Right lobe of liver (tissue), 6 donors: ENCODE measurements at regions not wholly inside any gene's neighbourhood (a gene's known extent, or its start where the extent isn't known, plus 50 kb on each side); places are given as distances from the start of the nearest gene placed in this dataset.
A peak's percentile ranks its signal among the peaks of the same experiment; 100 is the strongest.

ENCODE experiments used
- ATAC-seq, 4 donors: fragments of 200-7000 bp; cut with Tn5 transposase; one replicate each; pipeline ENCODE4 v1.9.1; 2020; ENCODE audit warnings: mild to moderate bottlenecking in 4 of 4, moderate library complexity in 4 of 4
- DNase-seq, 3 donors: peaks; one replicate each; pipeline ENCODE4 v3.0.0-alpha.2; 2020
- H3K27ac ChIP-seq, 3 donors: fragments of 200-600 bp; one replicate each; pipeline ENCODE4 v1.8.0; 2022
- H3K27me3 ChIP-seq, 2 donors: fragments of 200-600 bp; one replicate each; pipeline ENCODE4 v1.8.0; 2022
- H3K36me3 ChIP-seq, 4 donors: fragments of 200-600 bp; sonication (generic) in 1 of 4; one replicate each; pipeline versions ENCODE4 v1.5.1 to v1.8.0; 2017 to 2022; ENCODE audit warnings: control low read depth in 1 of 4
- H3K4me1 ChIP-seq, 4 donors: fragments of 200-600 bp; sonication (generic) in 1 of 4; one replicate each; pipeline versions ENCODE4 v1.5.1 to v1.8.0; 2017 to 2022; ENCODE audit warnings: control low read depth in 1 of 4
- H3K4me3 ChIP-seq, 3 donors: fragments of 200-600 bp; one replicate each; pipeline ENCODE4 v1.8.0; 2022
- H3K9me3 ChIP-seq, 4 donors: fragments of 200-600 bp; sonication (generic) in 1 of 4; one replicate each; pipeline versions ENCODE4 v1.5.1 to v1.8.0; 2017 to 2022; ENCODE audit warnings: control low read depth in 1 of 4
- CTCF ChIP-seq, 4 donors: fragments of 200-600 bp in 3 of 4; fragments of 450-650 bp in 1 of 4; IDR thresholded peaks; one replicate each; pipeline versions ENCODE4 v1.5.1 to v1.8.0; 2016 to 2022; ENCODE audit warnings: antibody characterized with exemption in 4 of 4, mild to moderate bottlenecking in 2 of 4
- POLR2A ChIP-seq: fragments of 450-650 bp; IDR thresholded peaks from one replicate; pipeline ENCODE4 v1.6.1; 2017; ENCODE audit warnings: antibody characterized with exemption, mild to moderate bottlenecking
- WGBS: methylation state at CpG from one replicate; pipeline ENCODE4 v1.1.6; 2018; ENCODE audit warnings: low coverage, low lambda C conversion rate; ENCODE audit not compliant: insufficient coverage; ENCODE audit errors: missing lambda C conversion rate; 5-methylcytosine and 5-hydroxymethylcytosine counted together
- intact Hi-C, 2 donors: fragments of 100-400 bp; cut with DNase I; formaldehyde crosslinking; loops; one replicate each; pipeline versions ENCODE4 v1.11.2 to v1.14.1; 2022
- donor health status: DM: no; HTN: yes; CAD: no.
- donor health status: DM: no; HTN: no; CAD: no.
- donor health status: DM: no; HTN: no; CAD: no.
- donor health status: DM: no; HTN: yes; CAD: no.
- donor health status: DM: no; HTN: yes; CAD: no.

DNA sequence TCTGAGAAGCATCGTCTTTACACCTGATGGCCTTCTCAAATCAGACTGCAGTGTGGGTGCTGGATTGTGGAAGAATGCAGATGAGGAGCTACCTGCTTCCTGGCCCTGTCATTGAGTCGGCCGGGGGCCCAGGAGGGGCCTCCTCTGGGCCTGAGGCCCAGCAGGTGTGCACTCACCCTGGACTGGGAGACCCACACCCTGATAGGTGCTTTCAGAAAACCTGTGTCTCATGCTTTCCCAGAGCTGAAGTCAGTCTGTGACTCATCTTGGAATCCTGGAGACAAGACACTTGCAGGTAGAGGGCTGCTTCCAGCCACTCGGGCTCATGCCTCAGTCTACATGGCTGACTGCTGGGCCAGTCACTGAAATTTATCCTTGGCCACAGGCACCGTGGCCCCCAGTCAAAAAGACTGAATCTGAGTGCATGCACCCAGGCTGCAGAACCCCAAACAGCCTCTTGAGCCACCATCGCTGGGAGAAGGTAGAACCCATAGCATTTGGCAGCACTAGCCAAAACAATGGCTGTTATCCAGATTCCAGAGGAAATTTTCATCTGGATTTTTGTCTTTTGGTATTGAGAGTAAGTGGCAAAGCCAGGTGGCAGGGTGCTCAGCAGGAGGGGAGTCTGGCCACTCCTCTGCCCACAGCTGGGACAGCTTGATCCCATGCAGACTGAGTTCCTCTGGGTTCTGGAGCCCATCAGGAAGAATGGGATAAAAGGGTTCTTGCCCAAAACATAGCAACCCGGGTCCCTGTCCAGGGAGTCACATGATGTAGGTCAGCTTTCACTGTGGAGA is 182.0 kb upstream of the CST7 start:
- no peak for ATAC-seq
- 73% methylated on average over 3 of the region's 7 CpGs for WGBS

DNA sequence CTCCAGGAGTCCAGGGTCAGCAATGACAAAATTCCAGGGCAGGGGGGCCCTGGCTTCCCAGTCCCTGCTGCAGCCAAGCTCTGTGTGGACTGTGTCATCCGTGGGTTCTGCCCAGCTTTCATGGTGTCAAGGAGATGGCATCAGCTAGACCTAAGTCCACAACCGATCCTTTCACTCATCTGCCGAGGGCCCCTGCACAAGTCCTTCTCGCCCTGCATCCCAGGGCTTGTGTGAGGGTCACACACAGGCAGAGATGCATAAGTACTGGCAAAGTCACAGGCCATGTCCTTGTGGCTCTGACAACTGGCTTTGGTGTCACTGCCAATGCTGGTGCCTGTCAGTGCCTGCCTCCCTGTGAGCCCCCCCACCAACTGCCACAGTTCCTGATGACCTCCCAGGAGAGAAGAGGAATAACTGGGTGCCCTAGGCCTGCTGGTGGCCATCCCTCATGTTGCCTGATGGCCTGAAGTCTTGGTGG is 181.4 kb upstream of the CST7 start:
- TF ChIP-seq POLR2A, result no peak
- no peak for TF ChIP-seq CTCF (IDR thresholded peaks at IDR 0.05)
- Histone ChIP-seq H3K36me3 (no peaks in the 10 kb centered on the region), H3K4me1 (no peaks in the 10 kb centered on the region), H3K4me3 (no peak overlapping the region), H3K9me3 (no peaks in the 10 kb centered on the region), H3K27me3 (no peaks in the 10 kb centered on the region), H3K27ac (no peak overlapping the region)
- intact Hi-C loops, result no loop called here
- ATAC-seq, result no peak
- peak in 1 of 3 donors; percentile 19 for DNase-seq
- WGBS, result no CpG with 5 or more reads among the region's 4 CpGs

More for the DNA sequence above, 182.0 kb upstream of the CST7 start:
- H3K4me3 ChIP-seq, result no peak overlapping the region
- H3K27ac ChIP-seq, result no peak overlapping the region
- no peaks in the 10 kb centered on the region for H3K27me3 ChIP-seq
- intact Hi-C loops, result no loop called here
- no peaks in the 10 kb centered on the region for H3K4me1 ChIP-seq
- peak in 1 of 3 donors; percentile 10 for DNase-seq
- H3K36me3 ChIP-seq, result no peaks in the 10 kb centered on the region
- no peaks in the 10 kb centered on the region for H3K9me3 ChIP-seq
- no peak for TF ChIP-seq POLR2A
- no peak for TF ChIP-seq CTCF (IDR thresholded peaks at IDR 0.05)

GRCh38 chr20:24768201-24768636 is 180.8 kb upstream of the CST7 start:
- Histone ChIP-seq H3K27me3 (no peaks in the 10 kb centered on the region), H3K9me3 (no peaks in the 10 kb centered on the region), H3K36me3 (no peaks in the 10 kb centered on the region), H3K4me3 (no peak overlapping the region), H3K4me1 (no peaks in the 10 kb centered on the region), H3K27ac (no peak overlapping the region)
- peak in 1 of 3 donors; percentile 13 for DNase-seq
- WGBS, result 72% methylated on average over 2 of the region's 4 CpGs
- ATAC-seq, result no peak
- no peak for TF ChIP-seq CTCF (IDR thresholded peaks at IDR 0.05)
- no peak for TF ChIP-seq POLR2A
- intact Hi-C loops, result no loop called here

DNA sequence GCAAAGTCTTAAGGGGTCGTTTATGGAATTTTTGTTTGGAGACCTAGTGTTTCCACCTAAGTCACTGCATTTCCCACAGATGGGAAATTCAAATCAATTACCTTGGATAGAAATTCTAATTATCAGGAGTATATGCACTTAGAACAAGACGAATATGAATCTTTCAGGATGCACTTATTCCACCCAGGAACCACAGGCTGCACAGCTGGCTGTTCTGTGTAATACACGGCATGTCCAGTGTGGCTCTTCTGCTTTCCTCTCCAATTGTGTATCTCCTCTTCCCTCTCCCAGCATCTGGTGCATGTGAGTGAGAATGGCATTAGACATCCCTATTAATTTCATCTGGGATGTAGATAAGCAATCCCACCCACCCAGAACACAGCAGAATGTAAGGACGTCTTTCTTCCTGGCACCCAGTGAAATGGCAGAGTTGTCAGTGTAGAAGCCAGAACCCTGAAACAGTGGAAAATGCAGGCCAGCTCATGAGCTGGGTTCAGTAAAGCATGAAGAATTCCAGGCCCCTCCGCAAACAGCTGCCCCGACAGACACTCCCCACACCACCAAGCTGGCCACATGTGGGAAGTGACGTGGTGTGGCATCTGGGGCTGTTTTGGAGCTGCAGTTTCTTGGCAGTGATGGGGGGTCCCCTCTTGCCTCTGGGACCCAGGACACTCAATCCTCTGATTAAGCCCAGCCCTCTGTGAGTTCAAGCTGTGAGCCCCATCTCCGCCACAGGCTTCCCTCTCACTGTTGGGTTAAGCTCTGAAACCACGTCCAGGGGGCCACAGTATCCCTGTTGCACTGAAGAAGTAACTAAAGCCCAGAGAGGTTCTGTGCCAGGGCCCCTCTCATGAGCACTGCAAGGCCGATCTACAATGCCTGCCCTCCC is 180.1 kb upstream of the CST7 start:
- Histone ChIP-seq H3K36me3 (no peaks in the 10 kb centered on the region), H3K27ac (no peak overlapping the region), H3K4me3 (no peak overlapping the region), H3K4me1 (no peaks in the 10 kb centered on the region), H3K27me3 (no peaks in the 10 kb centered on the region), H3K9me3 (no peaks in the 10 kb centered on the region)
- intact Hi-C loops, result no loop called here
- 45% methylated on average over 4 of the region's 10 CpGs for WGBS
- DNase-seq, result peak in 1 of 3 donors; percentile 37
- no peak for TF ChIP-seq POLR2A
- TF ChIP-seq CTCF (IDR thresholded peaks at IDR 0.05), result no peak
- no peak for ATAC-seq
